Activated naive CD8-positive, alpha-beta T cell treated with anti-CD3 and anti-CD28 coated beads, Interleukin-2, amount 50 U/mL, for 16 hours (primary cell): ENCODE measurements at regions not wholly inside any gene's neighbourhood (a gene's known extent, or its start where the extent isn't known, plus 50 kb on each side); places are given as distances from the start of the nearest gene placed in this dataset.

Experiments
- DNase-seq: peaks from one replicate; pipeline ENCODE4 v3.0.0-alpha.2; 2020; ENCODE audit warnings: low read depth, low spot score

DNA sequence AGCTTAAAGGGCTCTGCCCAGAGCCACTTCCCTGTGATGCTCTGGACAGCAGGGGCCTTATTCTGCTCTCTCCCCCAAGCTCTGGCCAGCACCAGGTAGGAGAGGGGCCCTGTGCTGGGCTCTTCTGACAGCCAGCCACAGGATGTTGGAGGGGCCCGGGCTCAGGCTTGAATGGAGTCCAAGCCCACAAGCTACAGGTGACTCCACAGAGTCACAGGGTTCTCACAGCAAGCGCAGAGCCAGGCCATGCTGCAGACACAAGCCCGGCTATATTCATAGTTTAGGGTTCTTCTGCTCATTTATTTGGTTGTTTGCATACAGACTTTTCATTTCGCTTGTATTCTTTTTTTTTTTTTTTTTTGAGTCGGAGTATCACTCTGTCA, 1392.8 kb downstream of the BRD1 start:
- no peak for DNase-seq

- no peak for DNase-seq
Observed at GRCh38 chr22:48434156-48434867, 1393.4 kb downstream of the BRD1 start.

DNA sequence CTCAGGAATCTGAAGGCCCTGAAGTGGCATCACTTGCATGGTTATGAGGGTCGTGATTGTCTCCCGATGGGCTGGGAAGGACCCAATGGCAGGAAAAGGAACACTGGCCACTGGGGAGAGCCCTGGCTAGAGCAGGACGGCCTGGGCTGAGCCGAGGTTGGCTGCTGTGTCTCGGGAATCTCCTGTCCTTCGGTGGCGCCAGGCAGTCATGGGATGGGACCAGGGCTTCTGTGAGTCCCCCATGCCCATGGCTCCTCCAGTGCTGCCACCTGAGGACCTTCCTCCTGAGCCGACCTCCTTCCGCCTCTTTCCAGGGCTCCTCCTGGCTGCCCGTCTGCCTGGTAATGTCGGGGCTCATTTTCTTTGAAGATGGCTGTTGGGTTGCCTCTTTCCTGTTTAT, 1394.0 kb downstream of the BRD1 start:
- DNase-seq: no peak

DNA sequence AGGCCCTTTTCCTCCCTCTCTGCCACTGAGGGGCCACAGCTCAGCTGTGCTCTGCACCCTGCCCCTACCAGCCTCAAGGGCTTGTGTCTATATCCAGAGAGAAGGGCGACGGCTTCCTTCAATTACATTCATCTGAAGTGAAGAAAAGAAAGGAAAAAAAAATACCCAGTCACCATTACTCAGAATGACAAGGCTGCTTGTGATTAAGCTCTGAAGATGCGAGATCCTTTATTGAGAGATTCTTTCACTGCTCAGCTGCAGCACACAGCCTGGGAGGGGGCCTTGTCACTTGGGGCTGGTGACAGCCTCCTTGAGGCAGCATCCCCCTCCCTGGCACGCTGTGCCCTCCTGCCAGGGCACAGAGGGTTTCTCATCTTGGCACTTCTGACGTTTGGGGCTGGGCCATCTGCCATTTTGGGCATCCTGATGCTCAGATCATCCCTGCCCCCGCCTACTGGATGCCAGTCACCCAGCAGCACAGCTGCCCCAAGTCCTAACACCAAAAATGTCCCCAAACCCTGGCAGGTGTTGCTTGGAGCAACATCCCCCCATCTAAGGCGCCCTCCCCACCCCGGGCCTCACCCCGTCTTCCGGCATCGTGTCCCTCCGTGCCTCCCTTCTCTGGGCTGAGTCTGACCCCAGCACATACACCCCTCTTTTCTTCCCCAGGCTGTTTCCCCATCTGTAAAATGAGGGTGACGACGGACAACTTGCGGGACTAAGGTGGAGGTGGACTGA, 1394.7 kb downstream of the BRD1 start:
- no peak for DNase-seq

DNA sequence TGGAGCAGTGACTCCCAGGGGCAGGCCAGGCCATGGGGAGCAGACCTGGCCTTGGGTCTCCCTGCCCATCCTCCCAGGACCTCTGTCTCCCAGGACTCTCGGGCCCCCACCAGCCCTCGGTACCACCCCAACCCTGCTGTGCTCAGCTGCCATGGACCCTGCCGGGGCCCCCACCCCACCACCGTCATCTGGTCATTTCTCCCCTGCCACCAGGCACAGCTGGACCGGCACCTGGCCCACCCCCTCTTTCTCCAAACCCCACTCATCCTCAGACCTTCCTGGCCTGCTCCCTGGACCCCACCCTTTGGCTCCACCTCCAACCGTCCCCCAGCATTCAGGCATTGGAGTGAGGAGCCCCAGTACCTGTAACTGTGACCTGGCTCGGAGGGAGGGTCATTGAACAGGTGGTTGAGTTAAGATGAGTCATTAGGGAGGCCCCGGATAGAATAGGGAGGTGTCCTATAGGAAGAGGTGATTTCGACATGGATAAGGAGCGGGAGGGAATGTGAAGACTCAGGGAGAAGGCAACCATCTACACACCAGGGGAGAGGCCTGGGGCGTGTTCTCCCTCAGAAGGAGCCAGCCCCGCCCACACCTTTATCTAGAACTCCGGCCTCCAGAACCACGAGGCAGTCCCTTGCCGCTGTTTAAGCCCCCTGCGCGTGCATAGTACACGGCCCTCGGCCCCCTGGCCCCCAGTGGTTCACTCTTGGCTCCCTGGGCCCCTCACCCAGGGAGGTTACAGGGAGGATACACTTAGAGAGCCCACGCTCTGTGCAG, 1395.9 kb downstream of the BRD1 start:
- no peak for DNase-seq

GRCh38 chr22:48431014-48431413, 1396.7 kb downstream of the BRD1 start:
- DNase-seq: no peak

- DNase-seq: no peak
Observed at GRCh38 chr22:48429446-48430020, 1398.1 kb downstream of the BRD1 start.

DNA sequence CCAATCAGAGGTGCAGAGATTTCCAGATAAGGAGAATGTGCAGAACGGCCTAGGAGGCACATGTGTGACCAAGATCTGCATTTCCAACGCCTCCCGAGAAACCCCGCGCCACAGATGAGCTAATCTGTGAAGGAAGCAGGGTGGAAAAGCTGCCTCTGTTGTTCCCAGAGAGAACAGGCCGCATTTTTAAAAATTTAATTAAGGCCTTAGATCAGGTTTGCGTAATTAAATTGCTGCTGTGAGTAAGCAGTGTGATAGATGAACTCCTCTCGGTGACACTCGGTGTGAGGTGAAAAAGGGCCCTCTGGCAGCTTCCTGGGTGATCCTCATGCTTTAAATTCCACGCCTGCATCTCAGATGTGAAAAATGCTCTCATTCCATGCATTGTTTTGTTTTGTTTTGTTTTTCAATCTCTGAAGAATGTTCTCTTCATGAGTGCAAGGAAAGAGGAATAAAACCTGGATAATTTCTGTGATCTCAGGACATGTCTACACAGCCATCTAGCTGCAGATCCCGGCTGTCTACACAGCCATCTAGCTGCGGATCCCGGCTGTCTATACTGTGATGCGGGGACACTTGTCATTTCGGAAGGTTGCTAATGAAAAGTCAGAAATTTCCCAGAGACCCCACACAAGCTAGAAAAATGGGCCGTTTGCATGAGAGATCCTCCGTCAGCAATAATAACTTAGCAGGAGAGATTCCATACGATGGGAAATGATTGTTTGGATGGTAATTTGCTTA, 1398.9 kb downstream of the BRD1 start:
- DNase-seq: no peak

GRCh38 chr22:48427731-48428211, 1399.9 kb downstream of the BRD1 start:
- no peak for DNase-seq

- DNase-seq: no peak
Observed at GRCh38 chr22:48426466-48427380, 1401.0 kb downstream of the BRD1 start.

- DNase-seq: no peak
Observed at GRCh38 chr22:48425641-48426040, 1402.0 kb downstream of the BRD1 start.

GRCh38 chr22:48425091-48425506, 1402.6 kb downstream of the BRD1 start:
- DNase-seq: no peak

DNA sequence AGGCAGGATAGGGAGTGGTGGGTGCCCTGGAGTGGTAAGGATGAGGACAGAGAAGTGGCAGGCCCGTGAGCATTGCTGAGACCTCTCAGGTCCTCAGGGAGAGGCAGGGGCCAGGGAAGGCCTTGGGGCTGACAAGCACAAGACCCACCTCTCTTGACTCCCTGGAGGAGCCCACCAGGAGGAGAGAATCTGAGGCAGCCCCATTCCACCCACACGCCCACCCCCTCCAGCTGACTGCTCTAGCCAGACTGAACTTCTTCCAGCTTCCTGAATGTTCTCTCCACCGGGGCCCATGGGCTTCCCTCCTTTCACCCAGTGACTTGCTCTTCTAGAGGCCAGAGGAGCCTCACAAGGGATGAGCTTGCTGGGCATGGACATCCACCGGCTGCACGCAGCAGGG, 1403.0 kb downstream of the BRD1 start:
- DNase-seq: no peak

DNA sequence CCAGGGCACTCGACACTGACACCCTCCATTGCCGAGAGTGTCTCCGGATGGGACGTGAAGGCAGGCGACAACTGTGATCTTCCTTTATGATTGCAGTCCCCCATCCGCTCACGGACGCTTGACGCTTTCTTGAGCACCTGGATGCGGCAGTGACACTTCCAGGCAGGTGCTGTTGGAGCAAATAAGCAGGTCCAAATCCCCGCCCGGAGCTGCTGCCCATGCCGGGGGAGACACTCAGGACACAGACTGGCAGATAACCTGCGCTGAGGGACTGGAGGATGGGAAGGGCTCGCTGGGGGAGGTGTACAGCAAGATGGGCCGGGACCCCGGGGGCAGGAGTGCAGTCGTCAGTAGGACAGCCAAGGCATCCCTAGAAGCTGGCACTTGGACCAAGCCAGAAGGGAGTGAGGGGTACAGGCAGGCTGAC, 1403.5 kb downstream of the BRD1 start:
- DNase-seq: no peak

DNA sequence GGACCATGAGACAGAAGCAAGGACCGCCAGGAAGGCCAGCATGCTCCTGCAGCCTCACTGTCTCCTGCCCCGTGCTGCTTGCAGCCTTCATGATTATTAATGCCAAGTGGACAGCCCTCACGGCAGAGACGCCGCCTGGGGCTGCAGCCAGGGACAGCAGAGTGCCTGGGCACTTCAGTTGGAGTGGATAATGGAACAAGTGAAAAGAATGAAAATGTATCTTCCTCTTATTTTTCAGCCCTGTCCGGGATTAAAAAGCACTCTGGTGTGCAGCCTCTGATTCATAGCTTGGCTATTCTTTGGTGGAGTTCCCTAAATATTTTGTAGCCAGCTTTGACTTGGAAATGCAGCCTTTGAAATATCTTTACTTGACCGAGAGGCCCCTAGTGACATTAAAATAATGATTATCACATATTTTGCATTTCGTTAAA, 1404.2 kb downstream of the BRD1 start:
- no peak for DNase-seq

DNA sequence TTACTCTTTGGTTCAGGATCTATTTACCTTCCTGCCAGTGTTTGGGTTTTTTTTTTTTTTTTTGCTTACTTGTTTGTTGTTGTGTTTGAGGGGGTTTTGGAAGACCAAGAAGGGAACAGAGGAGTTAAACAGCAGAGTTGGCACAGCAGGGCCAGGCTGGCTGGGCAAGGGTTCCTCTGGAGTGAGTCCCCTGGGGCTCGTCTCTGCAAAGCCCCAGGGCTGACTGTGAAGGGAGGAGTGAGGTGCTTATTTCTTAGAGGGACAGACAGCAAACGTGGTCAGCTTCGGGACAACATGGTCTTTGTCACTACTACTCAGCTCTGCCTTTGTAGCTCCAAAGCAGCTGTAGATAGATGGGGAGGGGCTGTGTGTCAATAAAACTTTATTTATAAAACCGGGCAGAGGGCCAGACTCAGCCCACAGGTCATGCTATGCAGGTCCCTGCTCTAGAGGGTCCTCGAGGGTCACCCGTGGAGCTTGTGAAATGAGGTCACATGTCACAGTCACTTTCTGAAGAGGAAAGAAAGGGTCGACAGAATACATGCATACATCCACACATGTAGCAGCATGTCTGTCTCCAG, 1404.7 kb downstream of the BRD1 start:
- no peak for DNase-seq

GRCh38 chr22:48418831-48419230, 1408.8 kb downstream of the BRD1 start:
- no peak for DNase-seq

DNA sequence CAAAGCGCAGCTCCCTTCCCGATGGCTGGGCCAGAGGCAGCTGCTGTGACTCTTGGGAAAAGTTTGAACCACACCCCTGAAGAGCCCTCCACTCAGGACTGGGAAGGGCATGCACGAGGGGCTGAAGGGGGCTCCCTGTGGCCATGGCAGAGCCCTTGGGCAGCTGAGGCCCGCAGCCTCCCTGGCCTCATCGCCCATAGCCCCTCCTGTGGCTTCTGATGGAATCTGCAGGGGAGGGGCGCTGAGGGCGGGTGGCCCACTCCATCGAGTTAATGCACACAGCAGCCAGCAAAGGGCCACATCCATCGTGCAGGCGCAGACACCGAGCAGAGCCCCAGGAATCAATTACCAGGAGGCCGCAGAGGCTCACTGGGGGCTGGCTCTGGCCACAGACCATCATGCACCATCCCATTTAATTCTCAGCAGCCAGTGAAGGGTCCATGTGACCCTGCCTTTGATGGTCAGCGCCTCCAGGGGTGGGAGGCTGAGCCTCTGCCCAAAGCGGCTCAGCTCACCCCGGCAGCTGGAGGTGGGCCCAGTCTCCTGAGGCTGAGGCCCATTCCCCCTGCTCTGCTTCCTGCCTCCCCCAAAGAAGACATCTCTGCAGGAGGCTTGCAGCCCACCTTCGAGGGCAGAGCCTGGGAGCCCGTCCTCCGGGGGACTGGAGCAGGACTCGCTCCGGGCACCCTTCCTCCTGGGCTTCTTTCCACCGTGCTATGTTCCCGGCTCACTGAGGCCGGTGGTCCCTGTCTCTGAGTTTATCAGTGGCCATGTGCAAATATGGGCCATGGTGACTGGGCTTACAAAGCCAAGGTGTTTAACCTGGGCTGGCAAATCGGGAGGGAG, 1410.2 kb downstream of the BRD1 start:
- DNase-seq: no peak
